ENCODE measurements at regions not wholly inside any gene's neighbourhood (a gene's known extent, or its start where the extent isn't known, plus 50 kb on each side); places are given as distances from the start of the nearest gene placed in this dataset.

GRCh38 chr18:41721103-41721790 lies 233.8 kb upstream of the PIK3C3 start:
- TF ChIP-seq POLR2AphosphoS5 (IDR thresholded peaks at IDR 0.05; ENCODE audit: low read depth, low read length) (no peak), REST (IDR thresholded peaks at IDR 0.05; ENCODE audit: insufficient read depth in 1 of 2, low read depth in 2 of 2, low read length in 2 of 2) (no peak), TAF1 (IDR thresholded peaks at IDR 0.05; ENCODE audit: borderline replicate concordance, insufficient read depth, low read length) (no peak)

Data from PFSK-1 (cell line).